OCI-LY1 (cell line): ENCODE measurements at regions not wholly inside any gene's neighbourhood (a gene's known extent, or its start where the extent isn't known, plus 50 kb on each side); places are given as distances from the start of the nearest gene placed in this dataset.

Source experiments
- H2AFZ ChIP-seq: fragments of 200-600 bp; sonication (generic), shearing (Covaris generic); 2 replicates; pipeline ENCODE4 v1.6.0; 2014; ENCODE audit warnings: antibody characterized with exemption, mild to moderate bottlenecking, low read length
- H3F3A ChIP-seq: fragments of 200-600 bp; sonication (generic), shearing (Covaris generic); 2 replicates; pipeline ENCODE4 v1.6.0; 2014; ENCODE audit warnings: mild to moderate bottlenecking, antibody characterized with exemption, low read length, moderate library complexity; ENCODE audit not compliant: insufficient read depth
- H3K27ac ChIP-seq: fragments of 200-600 bp; sonication (generic); 2 replicates; pipeline ENCODE4 v1.5.1; 2014; ENCODE audit warnings: low read length, mixed run types, mild to moderate bottlenecking, low read depth; ENCODE audit not compliant: poor library complexity, severe bottlenecking
- H3K27me3 ChIP-seq: fragments of 200-600 bp; sonication (generic); 2 replicates; pipeline ENCODE4 v1.6.0; 2014; ENCODE audit warnings: antibody characterized with exemption, mild to moderate bottlenecking, low read length, moderate library complexity; ENCODE audit not compliant: insufficient read depth
- H3K36me3 ChIP-seq: fragments of 200-600 bp; sonication (generic); 2 replicates; pipeline ENCODE4 v1.6.1; 2014; ENCODE audit warnings: mild to moderate bottlenecking, antibody characterized with exemption, low read length, moderate library complexity, mixed read lengths; ENCODE audit not compliant: insufficient read depth
- H3K4me1 ChIP-seq: fragments of 200-600 bp; sonication (generic); 2 replicates; pipeline ENCODE4 v1.5.1; 2014; ENCODE audit warnings: mild to moderate bottlenecking, low read length, moderate library complexity; ENCODE audit not compliant: insufficient read depth, severe bottlenecking
- H3K4me2 ChIP-seq: fragments of 200-600 bp; sonication (generic), shearing (Covaris generic); 2 replicates; pipeline ENCODE4 v1.6.1; 2014; ENCODE audit warnings: low read length
- H3K4me3 ChIP-seq: fragments of 200-600 bp; sonication (generic); 2 replicates; pipeline ENCODE4 v1.5.1; 2014; ENCODE audit warnings: low read length, low read depth, mild to moderate bottlenecking, mixed read lengths; ENCODE audit not compliant: poor library complexity, severe bottlenecking
- H3K79me2 ChIP-seq: fragments of 200-600 bp; shearing (Covaris generic); 2 replicates; pipeline ENCODE4 v1.6.1; 2016; ENCODE audit warnings: mixed run types, low read length, mixed read lengths; ENCODE audit not compliant: insufficient read depth
- H3K9ac ChIP-seq: fragments of 200-600 bp; sonication (generic), shearing (Covaris generic); 2 replicates; pipeline ENCODE4 v1.6.1; 2014; ENCODE audit warnings: mild to moderate bottlenecking, low read length, mixed read lengths
- H3K9me2 ChIP-seq: fragments of 200-600 bp; sonication (generic), shearing (Covaris generic); 2 replicates; pipeline ENCODE4 v1.6.1; 2014; ENCODE audit warnings: low read depth, mild to moderate bottlenecking, low read length, mixed read lengths
- H3K9me3 ChIP-seq: fragments of 200-600 bp; shearing (Covaris generic); 2 replicates; pipeline ENCODE4 v1.6.1; 2014; ENCODE audit warnings: low read length, mixed read lengths
- H4K20me1 ChIP-seq: fragments of 200-600 bp; sonication (generic), shearing (Covaris generic); 2 replicates; pipeline ENCODE4 v1.6.0; 2016; ENCODE audit warnings: mild to moderate bottlenecking, low read length; ENCODE audit not compliant: insufficient read depth
- EZH2 ChIP-seq: fragments of 200-600 bp; sonication (generic), shearing (Covaris generic); IDR thresholded peaks from 2 replicates; pipeline ENCODE4 v1.8.0; 2017; ENCODE audit warnings: borderline replicate concordance, mixed run types, mild to moderate bottlenecking, antibody characterized with exemption, low read length, moderate library complexity, mixed read lengths
- TF ChIP-seq, protein P1 (sequence below): fragments of 200-600 bp; sonication (generic), shearing (Covaris generic); IDR thresholded peaks from 2 replicates; pipeline ENCODE4 v1.5.1; 2017; ENCODE audit warnings: mild to moderate bottlenecking, antibody characterized with exemption, low read length, moderate library complexity, mixed read lengths

DNA sequence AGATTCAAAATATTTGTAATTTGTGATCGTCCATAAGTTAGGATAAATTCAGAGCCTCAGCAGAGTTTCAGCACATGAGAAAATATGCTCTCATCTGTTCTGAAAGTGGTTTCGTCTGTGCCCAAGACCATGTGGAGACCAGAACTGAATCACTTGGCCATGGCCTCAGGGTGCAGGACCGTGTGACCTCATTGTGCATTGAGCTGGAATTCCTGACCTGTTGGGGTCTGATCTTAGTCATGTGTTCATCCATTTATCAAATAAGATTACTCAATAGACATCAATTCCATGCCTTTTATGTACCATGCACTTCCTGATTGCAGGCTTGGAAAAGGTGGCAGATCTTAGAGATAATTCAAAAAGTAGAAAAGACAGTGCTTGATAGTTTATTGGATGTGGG lies 680.5 kb downstream of the QKI start:
- Histone ChIP-seq H3K79me2 (no peaks in the 10 kb centered on the region), H3K9me3 (no peaks in the 10 kb centered on the region), H3K4me1 (no peaks in the 10 kb centered on the region), H3K9ac (no peak overlapping the region), H3K36me3 (no peaks in the 10 kb centered on the region), H2AFZ (no peak overlapping the region), H3K27ac (no peak overlapping the region), H3K4me3 (no peak overlapping the region), H3K9me2 (no peaks in the 10 kb centered on the region), H4K20me1 (no peaks in the 10 kb centered on the region), H3F3A (no peaks in the 10 kb centered on the region), H3K4me2 (no peak overlapping the region), H3K27me3 (no peaks in the 10 kb centered on the region)
- no peak for TF ChIP-seq EZH2
- TF ChIP-seq, protein P1, sequence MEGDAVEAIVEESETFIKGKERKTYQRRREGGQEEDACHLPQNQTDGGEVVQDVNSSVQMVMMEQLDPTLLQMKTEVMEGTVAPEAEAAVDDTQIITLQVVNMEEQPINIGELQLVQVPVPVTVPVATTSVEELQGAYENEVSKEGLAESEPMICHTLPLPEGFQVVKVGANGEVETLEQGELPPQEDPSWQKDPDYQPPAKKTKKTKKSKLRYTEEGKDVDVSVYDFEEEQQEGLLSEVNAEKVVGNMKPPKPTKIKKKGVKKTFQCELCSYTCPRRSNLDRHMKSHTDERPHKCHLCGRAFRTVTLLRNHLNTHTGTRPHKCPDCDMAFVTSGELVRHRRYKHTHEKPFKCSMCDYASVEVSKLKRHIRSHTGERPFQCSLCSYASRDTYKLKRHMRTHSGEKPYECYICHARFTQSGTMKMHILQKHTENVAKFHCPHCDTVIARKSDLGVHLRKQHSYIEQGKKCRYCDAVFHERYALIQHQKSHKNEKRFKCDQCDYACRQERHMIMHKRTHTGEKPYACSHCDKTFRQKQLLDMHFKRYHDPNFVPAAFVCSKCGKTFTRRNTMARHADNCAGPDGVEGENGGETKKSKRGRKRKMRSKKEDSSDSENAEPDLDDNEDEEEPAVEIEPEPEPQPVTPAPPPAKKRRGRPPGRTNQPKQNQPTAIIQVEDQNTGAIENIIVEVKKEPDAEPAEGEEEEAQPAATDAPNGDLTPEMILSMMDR: no peak

DNA sequence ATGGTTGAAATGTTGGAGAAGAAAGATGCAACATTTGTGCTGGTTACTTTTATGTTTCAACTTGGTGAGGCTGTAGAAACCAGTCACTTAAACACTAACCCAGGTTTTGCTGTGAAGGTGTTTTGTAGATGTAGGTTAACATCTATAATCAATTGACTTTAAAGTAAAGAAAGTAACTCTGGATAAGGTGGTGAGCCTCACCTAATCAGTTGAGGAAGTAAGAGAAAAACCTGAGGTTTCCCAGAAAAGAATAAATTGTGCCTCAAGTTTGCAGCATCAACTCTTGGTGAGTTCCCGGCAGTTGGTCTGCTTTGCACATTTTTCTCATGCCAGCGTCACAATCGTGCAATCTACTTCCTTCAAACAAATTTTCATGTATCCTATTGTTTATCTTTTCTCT lies 673.4 kb downstream of the QKI start:
- Histone ChIP-seq H3K4me1 (no peaks in the 10 kb centered on the region), H3K36me3 (no peaks in the 10 kb centered on the region), H3K27me3 (no peaks in the 10 kb centered on the region), H3K4me2 (no peak overlapping the region), H3K9ac (no peak overlapping the region), H2AFZ (no peak overlapping the region), H3K9me2 (no peaks in the 10 kb centered on the region), H3K9me3 (no peaks in the 10 kb centered on the region), H4K20me1 (no peaks in the 10 kb centered on the region), H3K27ac (no peak overlapping the region), H3K4me3 (no peak overlapping the region), H3K79me2 (no peaks in the 10 kb centered on the region), H3F3A (no peaks in the 10 kb centered on the region)
- no peak for TF ChIP-seq EZH2
- TF ChIP-seq, protein P1: no peak

DNA sequence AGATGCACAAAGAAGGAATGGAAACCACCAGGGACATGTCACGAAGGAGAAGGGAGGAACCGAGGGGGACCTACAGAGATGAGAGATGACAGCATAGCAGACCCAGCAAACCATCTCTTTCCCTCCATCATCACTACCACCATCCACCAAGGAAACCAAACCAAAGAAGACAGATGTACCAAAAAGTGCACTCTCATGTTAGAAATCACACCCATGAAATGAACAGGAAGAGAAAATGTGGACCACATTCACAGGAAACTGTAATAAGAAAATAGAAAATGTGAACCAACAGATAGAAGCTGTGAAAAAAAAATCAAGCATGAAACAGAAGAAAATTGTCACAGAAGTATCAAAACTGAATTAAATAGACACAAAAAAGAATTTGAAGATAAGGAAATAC lies 672.7 kb downstream of the QKI start:
- Histone ChIP-seq H2AFZ (no peak overlapping the region), H3K27ac (no peak overlapping the region), H3K79me2 (no peaks in the 10 kb centered on the region), H3F3A (no peaks in the 10 kb centered on the region), H3K4me3 (no peak overlapping the region), H3K27me3 (no peaks in the 10 kb centered on the region), H3K4me2 (no peak overlapping the region), H3K4me1 (no peaks in the 10 kb centered on the region), H3K36me3 (no peaks in the 10 kb centered on the region), H3K9ac (no peak overlapping the region), H3K9me3 (no peaks in the 10 kb centered on the region), H3K9me2 (no peaks in the 10 kb centered on the region), H4K20me1 (no peaks in the 10 kb centered on the region)
- TF ChIP-seq, protein P1: no peak
- TF ChIP-seq EZH2: no peak
